Activated naive CD4-positive, alpha-beta T cell treated with anti-CD3 and anti-CD28 coated beads for 36 hours (primary cell): ENCODE measurements at regions not wholly inside any gene's neighbourhood (a gene's known extent, or its start where the extent isn't known, plus 50 kb on each side); places are given as distances from the start of the nearest gene placed in this dataset.
A peak's percentile ranks its signal among the peaks of the same experiment; 100 is the strongest.
"Not testable (repeated sequence)": the region's sequence is repeated elsewhere in the genome, so short reads cannot be mapped to it uniquely, and the experiment has no call there.

Experiments used
- CTCF ChIA-PET: fragments of 350-600 bp; sonication (Branson Sonifier 250); formaldehyde crosslinking; loops from one replicate; lab custom pipeline; 2021; ENCODE audit warnings: antibody characterized with exemption; lab: Charles Lee
- DNase-seq: peaks from one replicate; pipeline ENCODE4 v3.0.0-alpha.2; 2020
- H3K27ac Mint-ChIP-seq: one replicate; pipeline ENCODE4 v1.8.0; 2021; ENCODE audit warnings: mild to moderate bottlenecking, mixed read lengths
- H3K27me3 Mint-ChIP-seq: one replicate; pipeline ENCODE4 v1.8.0; 2021; ENCODE audit warnings: low read depth, mixed read lengths
- H3K36me3 Mint-ChIP-seq: one replicate; pipeline ENCODE4 v1.8.0; 2021; ENCODE audit warnings: low read depth, mixed read lengths
- H3K4me1 Mint-ChIP-seq: one replicate; pipeline ENCODE4 v1.8.0; 2021; ENCODE audit warnings: low read depth, mixed read lengths
- H3K4me3 Mint-ChIP-seq: one replicate; pipeline ENCODE4 v1.8.0; 2021; ENCODE audit warnings: mild to moderate bottlenecking, moderate library complexity, mixed read lengths
- H3K9me3 Mint-ChIP-seq: one replicate; pipeline ENCODE4 v1.8.0; 2021; ENCODE audit warnings: mixed read lengths
- intact Hi-C: fragments of 100-400 bp; cut with micrococcal nuclease; formaldehyde crosslinking; loops from one replicate; pipeline ENCODE4 v1.15.1; 2023

DNA sequence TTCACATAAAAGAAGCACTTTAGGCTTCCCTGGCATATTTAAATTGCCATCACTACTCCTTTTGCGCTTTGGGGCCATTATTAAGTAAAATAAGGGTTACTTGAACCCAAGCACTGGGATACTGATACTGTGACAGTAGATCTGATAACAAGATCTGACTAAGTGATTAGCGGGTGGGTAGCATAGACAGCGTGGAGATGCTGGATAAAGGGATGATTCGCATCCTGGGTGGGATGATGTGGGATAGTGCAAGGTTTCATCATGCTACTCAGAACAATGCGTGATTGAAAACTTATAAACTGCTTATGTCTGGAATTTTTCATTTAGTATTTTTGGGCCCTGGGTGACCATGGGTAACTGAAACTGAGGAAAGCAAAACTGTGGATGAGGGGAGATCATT is 75.1 kb downstream of the PTTG1 start:
- DNase-seq, result no peak
- Mint-ChIP-seq H3K9me3 (no peaks in the 10 kb centered on the region), H3K36me3 (no peaks in the 10 kb centered on the region), H3K27me3 (no peaks in the 10 kb centered on the region), H3K4me3 (no peak overlapping the region), H3K27ac (no peak overlapping the region), H3K4me1 (peaks cover 14% of the 10 kb centered on the region)
- intact Hi-C loops, result no loop called here
- CTCF ChIA-PET, result no interaction called here

DNA sequence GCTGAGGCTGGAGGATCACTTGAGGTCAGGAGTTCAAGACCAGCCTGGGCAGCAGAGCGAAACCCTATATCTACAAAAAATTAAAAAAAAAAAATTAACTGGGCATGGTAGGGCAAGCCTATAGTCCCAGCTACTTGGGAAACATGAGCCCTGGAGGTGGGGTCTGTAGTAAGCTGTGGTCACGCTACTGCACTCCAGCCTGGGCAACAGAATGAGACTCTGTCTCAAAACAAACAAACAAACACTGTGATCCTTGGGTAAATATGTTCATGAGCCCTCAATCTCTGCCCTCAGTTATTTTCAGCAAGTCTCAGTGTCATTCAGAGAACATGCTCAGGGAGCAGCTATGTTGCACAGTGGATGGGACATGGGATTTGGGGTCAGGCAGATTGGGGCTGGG is 76.2 kb downstream of the PTTG1 start:
- H3K27ac Mint-ChIP-seq, result no peak overlapping the region

DNA sequence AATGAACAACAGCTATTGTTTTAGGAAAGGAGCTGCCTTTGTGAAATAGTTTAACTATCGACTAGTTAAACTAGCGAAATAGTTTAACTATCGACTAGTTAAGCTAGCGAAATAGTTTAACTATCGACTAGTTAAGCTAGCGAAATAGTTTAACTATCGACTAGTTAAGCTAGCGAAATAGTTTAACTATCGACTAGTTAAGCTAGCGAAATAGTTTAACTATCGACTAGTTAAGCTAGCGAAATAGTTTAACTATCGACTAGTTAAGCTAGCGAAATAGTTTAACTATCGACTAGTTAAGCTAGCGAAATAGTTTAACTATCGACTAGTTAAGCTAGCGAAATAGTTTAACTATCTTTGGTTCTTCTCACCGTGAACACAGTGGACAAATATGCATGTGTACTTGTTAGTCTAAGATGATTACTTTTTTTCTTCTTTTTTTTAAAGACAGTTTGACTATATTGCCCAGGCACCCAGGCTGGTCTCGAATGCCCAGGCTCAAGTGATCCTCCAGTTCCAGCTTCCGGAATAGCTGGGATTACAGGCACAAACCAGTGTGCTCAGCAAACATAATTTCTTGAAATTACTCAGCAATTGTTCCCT is 76.9 kb downstream of the PTTG1 start:
- CTCF ChIA-PET, result interaction anchor here (0.7 to 1.7 kb wide), 4 partner anchors 9 to 60 kb away, joined by 3 to 6 read pairs (median 4); no protein-coding TSS in a partner anchor
- H3K27me3 Mint-ChIP-seq, intact Hi-C loops: not testable (repeated sequence)

More for the DNA sequence above, 76.2 kb downstream of the PTTG1 start:
- Mint-ChIP-seq H3K4me1 (peaks cover 14% of the 10 kb centered on the region), H3K4me3 (no peak overlapping the region), H3K27me3 (peaks cover 2% of the 10 kb centered on the region), H3K9me3 (no peaks in the 10 kb centered on the region), H3K36me3 (no peaks in the 10 kb centered on the region)
- intact Hi-C loops, result no loop called here
- CTCF ChIA-PET, result interaction anchor here (0.7 to 1.7 kb wide), 5 partner anchors 8 to 60 kb away, joined by 3 to 6 read pairs (median 4); no protein-coding TSS in a partner anchor
- no peak for DNase-seq

DNA sequence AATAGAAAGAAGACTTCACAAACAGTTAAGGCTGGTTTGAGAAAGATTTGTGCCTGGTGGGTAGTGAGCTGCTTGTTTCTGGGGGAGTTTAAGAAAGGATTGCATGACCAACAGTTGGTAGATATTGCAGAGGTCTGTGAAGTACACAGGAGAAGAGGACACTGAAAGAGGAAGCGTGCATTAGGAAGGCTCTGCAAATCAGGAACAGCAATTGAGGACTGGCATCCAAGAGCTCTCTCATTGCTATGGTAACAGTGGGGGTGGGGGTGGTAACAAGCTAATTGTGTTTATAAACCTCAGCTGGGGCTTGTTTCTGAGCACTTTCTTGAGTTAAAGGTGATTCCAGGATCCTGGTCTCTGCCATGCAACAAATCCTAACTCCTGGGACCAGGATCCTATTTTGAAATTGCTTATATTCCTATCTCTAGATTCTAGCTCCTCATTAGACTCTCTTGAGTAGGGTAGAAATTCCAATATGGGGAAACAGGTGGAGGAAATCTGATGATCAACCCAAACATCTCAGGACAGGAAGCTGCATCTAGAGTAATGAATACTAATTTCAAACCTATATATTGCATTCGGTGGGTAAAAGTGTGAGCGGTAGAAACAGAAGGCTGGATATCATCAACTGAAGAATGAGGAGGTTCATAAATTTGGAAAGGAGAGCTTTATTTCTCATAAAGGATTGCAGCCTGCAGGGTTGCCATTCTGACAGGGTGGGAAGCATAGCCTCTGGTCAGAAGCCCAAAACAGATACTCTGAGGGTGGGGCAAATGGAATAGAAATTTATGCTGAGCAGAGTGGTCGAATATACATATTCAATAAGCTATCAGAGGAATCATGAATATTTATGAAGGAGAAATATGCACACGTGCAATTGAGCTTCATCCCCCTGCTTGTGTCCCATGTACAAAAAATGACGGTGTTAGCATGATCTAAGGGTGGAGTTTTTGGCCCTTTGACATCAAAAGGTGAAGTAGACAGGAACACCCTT is 79.4 kb downstream of the PTTG1 start:
- CTCF ChIA-PET, result interaction anchor here (0.7 to 1.1 kb wide), 2 partner anchors 8 to 62 kb away, joined by 3 read pairs; no protein-coding TSS in a partner anchor
- no peak overlapping the region for H3K27ac Mint-ChIP-seq
- peaks cover 15% of the 10 kb centered on the region for H3K4me1 Mint-ChIP-seq
- no peaks in the 10 kb centered on the region for H3K9me3 Mint-ChIP-seq
- intact Hi-C loops, result no loop called here
- peaks cover 2% of the 10 kb centered on the region for H3K27me3 Mint-ChIP-seq
- no peaks in the 10 kb centered on the region for H3K36me3 Mint-ChIP-seq
- no peak overlapping the region for H3K4me3 Mint-ChIP-seq
- no peak for DNase-seq

More for the DNA sequence above, 76.9 kb downstream of the PTTG1 start:
- not testable (repeated sequence) for DNase-seq, H3K27ac Mint-ChIP-seq, H3K9me3 Mint-ChIP-seq, H3K36me3 Mint-ChIP-seq, H3K4me3 Mint-ChIP-seq
- peaks cover 14% of the 10 kb centered on the region for H3K4me1 Mint-ChIP-seq

DNA sequence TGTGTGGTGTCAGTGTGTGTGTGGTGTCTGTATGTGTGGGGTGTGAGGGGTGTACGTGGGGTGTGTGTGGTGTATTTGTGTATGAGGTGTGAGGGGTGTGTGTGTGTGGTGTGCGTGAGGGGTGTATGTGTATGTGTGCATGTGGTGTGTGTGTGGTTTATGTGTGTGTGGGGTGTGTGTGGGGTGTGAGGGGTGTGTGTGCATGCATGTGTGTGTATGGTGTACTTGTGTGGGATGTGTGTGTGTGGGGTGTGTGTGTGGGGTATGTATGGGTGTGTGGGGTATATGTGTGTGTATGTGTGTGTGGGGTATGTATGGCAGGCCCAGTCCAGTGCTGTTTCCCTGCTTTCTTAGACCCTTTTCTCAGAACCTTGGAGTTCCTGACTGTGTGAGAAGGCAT is 83.3 kb downstream of the PTTG1 start:
- CTCF ChIA-PET, result interaction anchor here (7.0 kb wide), 1 partner anchor 65 kb away, joined by 125 read pairs; no protein-coding TSS in a partner anchor
- H3K36me3 Mint-ChIP-seq, result no peaks in the 10 kb centered on the region

DNA sequence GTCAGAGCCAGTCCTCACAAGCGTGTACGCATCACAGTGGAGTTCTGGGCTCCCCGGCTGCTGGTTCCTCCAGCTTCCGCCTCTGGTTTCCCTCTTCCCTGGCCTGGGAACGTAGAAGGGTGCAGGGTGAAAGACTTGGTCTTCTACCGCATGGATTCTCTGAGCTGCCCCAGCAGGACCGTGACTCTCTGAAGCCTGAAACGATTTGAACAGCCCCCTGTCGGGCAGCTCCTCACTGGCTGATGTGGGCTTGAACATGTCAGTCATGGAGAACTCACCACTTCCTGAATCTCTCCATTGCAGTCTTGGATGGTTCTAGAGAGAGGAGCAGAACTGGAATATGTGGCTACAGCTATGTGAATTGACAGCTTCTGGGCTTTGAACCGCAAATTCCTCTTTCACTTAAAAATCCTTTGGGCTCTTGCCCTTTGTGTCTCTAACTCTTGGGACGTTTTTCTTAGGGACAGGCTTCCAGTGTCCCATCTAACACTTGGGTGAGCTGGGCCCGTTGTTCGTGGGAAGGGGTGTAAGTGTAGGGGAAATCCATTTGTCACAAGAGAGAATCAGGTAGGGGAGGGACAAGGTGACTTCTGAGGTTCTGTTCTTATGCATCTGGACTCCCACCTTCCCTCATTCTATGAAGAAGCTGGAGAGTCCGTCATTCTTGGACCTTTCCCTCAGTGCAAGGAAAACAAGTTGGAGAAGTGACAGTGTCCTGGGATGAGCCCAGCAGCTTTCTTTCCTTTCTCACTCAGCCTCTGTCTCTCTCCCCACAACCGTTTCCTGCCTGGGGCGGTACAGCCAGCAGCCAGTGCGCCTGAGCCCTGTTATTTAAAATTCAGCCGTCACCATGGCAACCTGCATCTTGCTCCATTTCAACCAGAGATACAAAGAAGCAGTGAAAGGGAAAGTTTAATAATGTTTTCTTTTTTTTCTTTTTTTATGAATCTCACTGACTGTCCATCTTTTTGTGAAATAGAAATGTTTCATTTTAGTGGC is 84.7 kb downstream of the PTTG1 start:
- H3K9me3 Mint-ChIP-seq, result no peaks in the 10 kb centered on the region
- H3K36me3 Mint-ChIP-seq, result no peaks in the 10 kb centered on the region
- H3K4me3 Mint-ChIP-seq, result peak overlapping the region; percentile 46
- CTCF ChIA-PET, result interaction anchor here (0.5 to 7.0 kb wide), 7 partner anchors 9 to 277 kb away, joined by 3 to 125 read pairs (median 3); no protein-coding TSS in a partner anchor
- H3K4me1 Mint-ChIP-seq, result peaks cover 30% of the 10 kb centered on the region
- peaks cover 2% of the 10 kb centered on the region for H3K27me3 Mint-ChIP-seq
- DNase-seq, result peak; percentile 83
- intact Hi-C loops, result loop anchor here (1.0 to 5.0 kb wide), 4 partner anchors 33 to 1041 kb away; partner anchors contain the start of gene GABRB2
- peak overlapping the region; percentile 84 for H3K27ac Mint-ChIP-seq

More for the DNA sequence above, 83.3 kb downstream of the PTTG1 start:
- no peaks in the 10 kb centered on the region for H3K9me3 Mint-ChIP-seq
- H3K27ac Mint-ChIP-seq, result no peak overlapping the region
- H3K4me3 Mint-ChIP-seq, result no peak overlapping the region
- H3K27me3 Mint-ChIP-seq, result peaks cover 2% of the 10 kb centered on the region
- no peak for DNase-seq
- intact Hi-C loops, result loop anchor here (5.0 kb wide), 2 partner anchors 342 to 1042 kb away; partner anchors contain the start of gene GABRB2
- H3K4me1 Mint-ChIP-seq, result peaks cover 30% of the 10 kb centered on the region

DNA sequence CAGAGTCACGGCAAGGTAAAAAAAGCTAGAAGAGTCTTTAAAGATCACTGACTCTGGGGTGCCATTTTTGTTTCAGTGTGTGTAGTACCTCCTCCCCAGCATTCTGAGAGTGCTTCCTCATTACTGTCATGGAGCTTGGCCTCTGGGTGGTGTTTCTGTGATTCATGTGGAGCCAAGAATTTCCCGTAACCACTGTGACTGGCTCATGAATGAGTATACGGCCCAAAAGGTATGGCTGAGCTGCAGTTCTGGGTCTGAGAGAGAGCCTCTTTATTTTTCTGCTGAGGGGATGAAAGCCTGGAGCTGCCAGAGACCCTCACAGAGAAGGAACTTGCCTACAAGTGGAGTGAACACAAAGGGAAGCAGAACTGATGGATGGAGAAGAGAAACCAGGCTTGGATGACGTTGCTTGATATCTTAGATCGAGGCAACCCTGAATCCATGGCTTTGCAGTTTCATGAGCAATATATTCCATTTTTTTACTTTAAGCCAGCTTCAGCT is 85.6 kb downstream of the PTTG1 start:
- CTCF ChIA-PET, result interaction anchor here (0.6 to 7.0 kb wide), 10 partner anchors 8 to 125 kb away, joined by 3 to 125 read pairs (median 4); no protein-coding TSS in a partner anchor
- DNase-seq, result peak; percentile 68

DNA sequence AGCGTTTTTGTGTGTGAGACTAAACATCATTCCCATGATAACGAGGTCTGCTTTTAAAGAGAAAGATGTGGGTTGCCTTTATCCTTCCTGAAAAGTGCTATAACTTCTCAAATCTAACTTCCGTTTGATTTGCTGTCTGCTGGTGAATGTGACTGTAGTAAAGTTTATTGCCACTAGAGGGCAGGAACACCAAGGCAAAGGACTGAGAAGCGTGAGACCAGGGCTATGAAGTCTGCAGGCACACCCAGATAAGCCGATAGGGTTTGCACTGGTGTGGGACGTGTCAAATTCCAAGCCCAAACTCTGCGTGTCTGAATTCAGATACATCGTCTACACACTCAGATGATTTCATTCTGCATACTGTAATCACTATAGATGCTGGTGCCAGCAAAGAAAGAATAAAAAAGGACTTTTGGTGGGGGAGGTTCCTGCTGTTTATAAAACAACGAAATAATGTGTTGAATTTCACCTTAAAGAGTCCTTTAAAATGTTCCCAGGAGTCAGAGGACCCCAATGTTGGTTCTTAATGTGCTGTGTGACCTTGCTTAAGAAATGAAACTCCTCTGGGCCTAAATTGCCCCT is 87.2 kb downstream of the PTTG1 start:
- peak; percentile 78 for DNase-seq
- peaks cover 30% of the 10 kb centered on the region for H3K4me1 Mint-ChIP-seq
- no peaks in the 10 kb centered on the region for H3K9me3 Mint-ChIP-seq
- intact Hi-C loops, result loop anchor here (1.0 to 5.0 kb wide), 6 partner anchors 71 to 1038 kb away; partner anchors contain the start of gene GABRB2
- no peaks in the 10 kb centered on the region for H3K36me3 Mint-ChIP-seq
- no peak overlapping the region for H3K27ac Mint-ChIP-seq
- H3K27me3 Mint-ChIP-seq, result no peaks in the 10 kb centered on the region
- H3K4me3 Mint-ChIP-seq, result no peak overlapping the region
- CTCF ChIA-PET, result interaction anchor here (0.8 to 7.0 kb wide), 8 partner anchors 8 to 138 kb away, joined by 3 to 125 read pairs (median 4); no protein-coding TSS in a partner anchor

More for the DNA sequence above, 85.6 kb downstream of the PTTG1 start:
- no peaks in the 10 kb centered on the region for H3K36me3 Mint-ChIP-seq
- H3K27ac Mint-ChIP-seq, result peak overlapping the region; percentile 84
- peak overlapping the region; percentile 46 for H3K4me3 Mint-ChIP-seq
- intact Hi-C loops, result loop anchor here (1.0 to 5.0 kb wide), 3 partner anchors 32 to 1040 kb away; partner anchors contain the start of gene GABRB2
- H3K9me3 Mint-ChIP-seq, result no peaks in the 10 kb centered on the region
- peaks cover 2% of the 10 kb centered on the region for H3K27me3 Mint-ChIP-seq
- H3K4me1 Mint-ChIP-seq, result peaks cover 30% of the 10 kb centered on the region

DNA sequence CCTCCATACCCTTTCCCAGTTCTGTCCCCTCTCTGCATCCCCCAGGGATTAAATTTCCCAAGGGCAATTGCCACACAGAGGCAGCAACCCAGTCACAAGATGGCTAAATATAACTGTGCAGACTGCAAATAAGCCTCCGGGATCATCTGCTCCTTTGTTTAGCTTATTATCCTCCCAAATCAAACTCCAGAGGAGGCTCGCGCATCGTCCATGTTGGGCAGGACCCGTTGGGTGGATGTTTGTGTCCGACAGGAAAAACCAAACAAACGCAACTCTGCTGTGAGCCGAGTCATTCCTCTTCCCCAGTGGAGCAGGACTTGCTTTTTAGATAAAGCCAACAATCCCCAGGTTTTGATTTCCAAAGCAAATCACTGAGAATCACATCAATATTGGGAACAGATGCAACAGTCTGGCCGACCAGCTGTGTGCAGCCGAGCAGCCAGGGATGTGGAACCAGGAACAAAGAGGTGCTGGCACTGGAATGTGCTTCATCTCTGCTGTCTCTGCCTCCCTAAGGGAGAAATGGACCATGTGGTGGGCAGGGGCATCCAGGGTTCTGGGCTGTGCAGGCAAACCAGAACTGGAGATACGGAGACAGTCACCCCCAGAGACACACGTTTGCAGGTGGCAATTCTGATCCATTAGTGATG is 89.8 kb downstream of the PTTG1 start:
- intact Hi-C loops, result no loop called here
- no peak for DNase-seq
- CTCF ChIA-PET, result interaction anchor here (7.0 kb wide), 1 partner anchor 72 kb away, joined by 125 read pairs; no protein-coding TSS in a partner anchor
- H3K9me3 Mint-ChIP-seq, result no peaks in the 10 kb centered on the region
- H3K27ac Mint-ChIP-seq, result no peak overlapping the region
- H3K4me1 Mint-ChIP-seq, result peaks cover 21% of the 10 kb centered on the region
- H3K36me3 Mint-ChIP-seq, result no peaks in the 10 kb centered on the region
- H3K27me3 Mint-ChIP-seq, result no peaks in the 10 kb centered on the region
- H3K4me3 Mint-ChIP-seq, result no peak overlapping the region
